HEK293 (cell line): ENCODE measurements at regions not wholly inside any gene's neighbourhood (a gene's known extent, or its start where the extent isn't known, plus 50 kb on each side); places are given as distances from the start of the nearest gene placed in this dataset.

Source experiments
- CTCF ChIA-PET: fragments of 350-600 bp; formaldehyde crosslinking; extraction: SDS; loops from one replicate; lab custom pipeline; 2021; ENCODE audit warnings: antibody characterized with exemption; lab: Yijun Ruan, JAX
- POLR2A ChIA-PET: fragments of 300-600 bp; formaldehyde crosslinking; extraction: SDS; loops from one replicate; lab custom pipeline; 2020; ENCODE audit warnings: antibody characterized with exemption, inconsistent platforms; lab: Yijun Ruan, JAX
- H3K27ac ChIP-seq: fragments of 200-500 bp; sonication (Bioruptor generic); 2 replicates; pipeline ENCODE4 v1.5.1; 2014; ENCODE audit warnings: low read depth, low read length, control low read depth, inconsistent platforms; ENCODE audit errors: extremely low read depth
- H3K36me3 ChIP-seq, 2 experiments: fragments of 200-500 bp in 1 of 2; sonication (Bioruptor generic) in 1 of 2; 1 replicate in 1 of 2; 2 replicates in 1 of 2; pipeline ENCODE4 v1.5.1; 2014 to 2017; ENCODE audit warnings: inconsistent platforms in 2 of 2, low read length in 2 of 2; ENCODE audit not compliant: control insufficient read depth in 2 of 2, insufficient read depth in 1 of 2
- H3K4me1 ChIP-seq: fragments of 200-500 bp; sonication (Bioruptor generic); 2 replicates; pipeline ENCODE4 v1.5.1; 2014; ENCODE audit warnings: mild to moderate bottlenecking, low read length, inconsistent platforms; ENCODE audit not compliant: control insufficient read depth, insufficient read depth
- H3K4me3 ChIP-seq: 2 replicates; pipeline ENCODE4 v1.5.1; 2011; ENCODE audit warnings: low read depth, mild to moderate bottlenecking, control low read depth, low read length, moderate library complexity
- H3K9me3 ChIP-seq: fragments of 200-500 bp; sonication (Bioruptor generic); 2 replicates; pipeline ENCODE4 v1.5.1; 2014; ENCODE audit warnings: low read depth, low read length, inconsistent platforms; ENCODE audit not compliant: control insufficient read depth, insufficient read depth
- GLI2 ChIP-seq: fragments of 450-650 bp; formaldehyde crosslinking; IDR thresholded peaks from 2 replicates; pipeline ENCODE4; 2017; ENCODE audit warnings: missing biosample characterization, missing genetic modification characterization, low read depth, borderline replicate concordance
- HOXD13 ChIP-seq: sonication (generic); formaldehyde crosslinking; IDR thresholded peaks from 2 replicates; pipeline ENCODE4 v1.8.0; 2022; ENCODE audit warnings: missing genetic modification reagents, borderline replicate concordance
- MYNN ChIP-seq: fragments of 450-650 bp; formaldehyde crosslinking; IDR thresholded peaks from 2 replicates; pipeline ENCODE4 v1.5.1; 2016; ENCODE audit warnings: missing biosample characterization, missing genetic modification characterization, borderline replicate concordance
- REPIN1 ChIP-seq: fragments of 450-650 bp; formaldehyde crosslinking; IDR thresholded peaks from 2 replicates; pipeline ENCODE4 v1.5.1; 2017; ENCODE audit warnings: missing biosample characterization, missing genetic modification characterization, low read depth
- SP3 ChIP-seq: fragments of 450-650 bp; formaldehyde crosslinking; IDR thresholded peaks from 2 replicates; pipeline ENCODE4 v1.5.1; 2016; ENCODE audit warnings: missing biosample characterization, missing genetic modification characterization
- ZBTB21 ChIP-seq: fragments of 450-650 bp; formaldehyde crosslinking; IDR thresholded peaks from 2 replicates; pipeline ENCODE4 v1.5.1; 2017; ENCODE audit warnings: missing biosample characterization, missing genetic modification characterization
- ZBTB48 ChIP-seq: fragments of 450-650 bp; formaldehyde crosslinking; IDR thresholded peaks from 2 replicates; pipeline ENCODE4 v1.5.1; 2016; ENCODE audit warnings: missing biosample characterization, missing genetic modification characterization
- ZFP37 ChIP-seq: fragments of 450-650 bp; formaldehyde crosslinking; IDR thresholded peaks from 2 replicates; pipeline ENCODE4 v1.5.1; 2016; ENCODE audit warnings: missing biosample characterization, missing genetic modification characterization
- ZFP69B ChIP-seq: fragments of 450-650 bp; formaldehyde crosslinking; IDR thresholded peaks from 2 replicates; pipeline ENCODE4 v1.5.1; 2016; ENCODE audit warnings: missing biosample characterization, missing genetic modification characterization
- ZNF146 ChIP-seq: fragments of 450-650 bp; formaldehyde crosslinking; IDR thresholded peaks from 2 replicates; pipeline ENCODE4 v1.5.1; 2016; ENCODE audit warnings: missing biosample characterization, missing genetic modification characterization
- ZNF174 ChIP-seq: fragments of 450-650 bp; formaldehyde crosslinking; IDR thresholded peaks from 2 replicates; pipeline ENCODE4 v1.5.0; 2017; ENCODE audit warnings: missing biosample characterization, mild to moderate bottlenecking, missing genetic modification characterization
- ZNF223 ChIP-seq: fragments of 450-650 bp; formaldehyde crosslinking; IDR thresholded peaks from 2 replicates; pipeline ENCODE4 v1.5.1; 2016; ENCODE audit warnings: missing biosample characterization, missing genetic modification characterization
- ZNF23 ChIP-seq: fragments of 450-650 bp; formaldehyde crosslinking; IDR thresholded peaks from 2 replicates; pipeline ENCODE4 v1.5.1; 2016; ENCODE audit warnings: missing biosample characterization, missing genetic modification characterization, borderline replicate concordance
- ZNF555 ChIP-seq: fragments of 450-650 bp; formaldehyde crosslinking; conservative IDR thresholded peaks from 2 replicates; pipeline ENCODE4 v1.5.1; 2017; ENCODE audit warnings: missing biosample characterization, mild to moderate bottlenecking, missing genetic modification characterization, inconsistent platforms
- ZNF600 ChIP-seq: fragments of 450-650 bp; formaldehyde crosslinking; IDR thresholded peaks from 2 replicates; pipeline ENCODE4 v1.5.1; 2016; ENCODE audit warnings: missing biosample characterization, missing genetic modification characterization
- ZNF621 ChIP-seq: fragments of 450-650 bp; formaldehyde crosslinking; IDR thresholded peaks from 2 replicates; pipeline ENCODE4 v1.5.1; 2017; ENCODE audit warnings: missing biosample characterization, missing genetic modification characterization
- ZNF747 ChIP-seq: fragments of 450-650 bp; formaldehyde crosslinking; IDR thresholded peaks from 2 replicates; pipeline ENCODE4 v1.5.1; 2016; ENCODE audit warnings: missing biosample characterization, missing genetic modification characterization
- ZNF791 ChIP-seq: fragments of 450-650 bp; formaldehyde crosslinking; IDR thresholded peaks from 2 replicates; pipeline ENCODE4 v1.5.1; 2016; ENCODE audit warnings: missing biosample characterization, missing genetic modification characterization
- TF ChIP-seq, protein P1 (sequence below): fragments of 450-650 bp; formaldehyde crosslinking; IDR thresholded peaks from 2 replicates; pipeline ENCODE4 v1.5.1; 2016; ENCODE audit warnings: missing biosample characterization, missing genetic modification characterization, low read depth
- TF ChIP-seq, protein P2 (sequence below): fragments of 450-650 bp; formaldehyde crosslinking; IDR thresholded peaks from 2 replicates; pipeline ENCODE4 v1.5.1; 2016; ENCODE audit warnings: missing biosample characterization, missing genetic modification characterization
- TF ChIP-seq, protein P3 (sequence below): fragments of 450-650 bp; formaldehyde crosslinking; IDR thresholded peaks from 2 replicates; pipeline ENCODE4 v1.5.1; 2016; ENCODE audit warnings: missing biosample characterization, missing genetic modification characterization
- TF ChIP-seq, protein P4 (sequence below): fragments of 450-650 bp; formaldehyde crosslinking; IDR thresholded peaks from 2 replicates; pipeline ENCODE4 v1.5.1; 2016; ENCODE audit warnings: missing biosample characterization, missing genetic modification characterization

DNA sequence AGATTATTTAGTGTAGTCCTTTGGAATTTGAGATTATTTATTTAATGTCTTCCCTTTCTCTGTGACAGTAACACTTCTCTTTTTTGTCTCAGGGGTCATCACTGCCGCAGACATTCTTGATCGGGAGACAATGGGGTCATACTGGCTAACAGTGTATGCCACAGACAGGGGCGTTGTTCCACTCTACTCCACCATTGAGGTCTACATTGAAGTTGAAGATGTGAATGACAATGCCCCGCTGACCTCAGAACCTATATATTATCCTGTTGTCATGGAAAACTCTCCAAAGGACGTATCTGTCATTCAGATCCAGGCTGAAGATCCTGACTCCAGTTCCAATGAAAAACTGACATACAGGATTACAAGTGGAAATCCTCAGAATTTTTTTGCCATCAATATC lies 299.9 kb downstream of the FAT3 start:
- H3K4me1 ChIP-seq, result no peaks in the 10 kb centered on the region
- no peak overlapping the region for H3K27ac ChIP-seq
- no peaks in the 10 kb centered on the region for H3K36me3 ChIP-seq
- ChIA-PET CTCF (no interaction called here), POLR2A (no interaction called here)
- TF ChIP-seq ZNF146 (tag by site-specific recombination) (no peak), ZNF747 (tag by site-specific recombination) (no peak), ZNF621 (tag by site-specific recombination) (no peak), ZNF555 (tag by site-specific recombination) (no peak)
- TF ChIP-seq, protein P1, sequence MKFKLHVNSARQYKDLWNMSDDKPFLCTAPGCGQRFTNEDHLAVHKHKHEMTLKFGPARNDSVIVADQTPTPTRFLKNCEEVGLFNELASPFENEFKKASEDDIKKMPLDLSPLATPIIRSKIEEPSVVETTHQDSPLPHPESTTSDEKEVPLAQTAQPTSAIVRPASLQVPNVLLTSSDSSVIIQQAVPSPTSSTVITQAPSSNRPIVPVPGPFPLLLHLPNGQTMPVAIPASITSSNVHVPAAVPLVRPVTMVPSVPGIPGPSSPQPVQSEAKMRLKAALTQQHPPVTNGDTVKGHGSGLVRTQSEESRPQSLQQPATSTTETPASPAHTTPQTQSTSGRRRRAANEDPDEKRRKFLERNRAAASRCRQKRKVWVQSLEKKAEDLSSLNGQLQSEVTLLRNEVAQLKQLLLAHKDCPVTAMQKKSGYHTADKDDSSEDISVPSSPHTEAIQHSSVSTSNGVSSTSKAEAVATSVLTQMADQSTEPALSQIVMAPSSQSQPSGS (tag by site-specific recombination), result no peak
- H3K4me3 ChIP-seq, result no peak overlapping the region
- H3K9me3 ChIP-seq, result no peaks in the 10 kb centered on the region

DNA sequence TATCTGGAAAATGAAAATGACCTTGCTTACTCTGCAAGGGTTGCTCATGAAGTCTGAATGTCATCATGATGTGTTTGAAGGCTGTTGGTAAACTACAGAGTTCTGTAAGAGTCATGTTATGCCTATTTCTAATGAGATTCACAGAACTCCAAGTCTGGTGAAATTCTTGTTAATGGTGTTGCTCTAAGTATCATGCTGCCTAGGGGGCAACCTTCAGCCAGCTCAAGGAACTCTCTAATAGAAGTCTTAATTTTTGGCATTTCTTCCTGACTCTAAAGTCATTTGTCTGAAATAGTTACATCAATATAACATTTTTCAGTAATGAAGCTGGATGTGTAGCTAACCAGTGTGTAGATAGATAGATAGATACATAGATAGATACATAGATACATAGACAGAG lies 302.8 kb downstream of the FAT3 start:
- TF ChIP-seq HOXD13 (CRISPR knock-in tag), result no peak
- TF ChIP-seq ZBTB48 (tag by site-specific recombination), result no peak
- no peak for TF ChIP-seq SP3 (tag by site-specific recombination)
- TF ChIP-seq ZFP37 (tag by site-specific recombination), result no peak
- TF ChIP-seq ZNF223, result no peak
- TF ChIP-seq, protein P2, sequence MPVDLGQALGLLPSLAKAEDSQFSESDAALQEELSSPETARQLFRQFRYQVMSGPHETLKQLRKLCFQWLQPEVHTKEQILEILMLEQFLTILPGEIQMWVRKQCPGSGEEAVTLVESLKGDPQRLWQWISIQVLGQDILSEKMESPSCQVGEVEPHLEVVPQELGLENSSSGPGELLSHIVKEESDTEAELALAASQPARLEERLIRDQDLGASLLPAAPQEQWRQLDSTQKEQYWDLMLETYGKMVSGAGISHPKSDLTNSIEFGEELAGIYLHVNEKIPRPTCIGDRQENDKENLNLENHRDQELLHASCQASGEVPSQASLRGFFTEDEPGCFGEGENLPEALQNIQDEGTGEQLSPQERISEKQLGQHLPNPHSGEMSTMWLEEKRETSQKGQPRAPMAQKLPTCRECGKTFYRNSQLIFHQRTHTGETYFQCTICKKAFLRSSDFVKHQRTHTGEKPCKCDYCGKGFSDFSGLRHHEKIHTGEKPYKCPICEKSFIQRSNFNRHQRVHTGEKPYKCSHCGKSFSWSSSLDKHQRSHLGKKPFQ (tag by site-specific recombination), result no peak
- no peak for TF ChIP-seq MYNN (tag by site-specific recombination)
- TF ChIP-seq, protein P3, sequence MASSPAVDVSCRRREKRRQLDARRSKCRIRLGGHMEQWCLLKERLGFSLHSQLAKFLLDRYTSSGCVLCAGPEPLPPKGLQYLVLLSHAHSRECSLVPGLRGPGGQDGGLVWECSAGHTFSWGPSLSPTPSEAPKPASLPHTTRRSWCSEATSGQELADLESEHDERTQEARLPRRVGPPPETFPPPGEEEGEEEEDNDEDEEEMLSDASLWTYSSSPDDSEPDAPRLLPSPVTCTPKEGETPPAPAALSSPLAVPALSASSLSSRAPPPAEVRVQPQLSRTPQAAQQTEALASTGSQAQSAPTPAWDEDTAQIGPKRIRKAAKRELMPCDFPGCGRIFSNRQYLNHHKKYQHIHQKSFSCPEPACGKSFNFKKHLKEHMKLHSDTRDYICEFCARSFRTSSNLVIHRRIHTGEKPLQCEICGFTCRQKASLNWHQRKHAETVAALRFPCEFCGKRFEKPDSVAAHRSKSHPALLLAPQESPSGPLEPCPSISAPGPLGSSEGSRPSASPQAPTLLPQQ (tag by site-specific recombination), result no peak
- no peak for TF ChIP-seq ZNF23 (tag by site-specific recombination)
- TF ChIP-seq, protein P4, sequence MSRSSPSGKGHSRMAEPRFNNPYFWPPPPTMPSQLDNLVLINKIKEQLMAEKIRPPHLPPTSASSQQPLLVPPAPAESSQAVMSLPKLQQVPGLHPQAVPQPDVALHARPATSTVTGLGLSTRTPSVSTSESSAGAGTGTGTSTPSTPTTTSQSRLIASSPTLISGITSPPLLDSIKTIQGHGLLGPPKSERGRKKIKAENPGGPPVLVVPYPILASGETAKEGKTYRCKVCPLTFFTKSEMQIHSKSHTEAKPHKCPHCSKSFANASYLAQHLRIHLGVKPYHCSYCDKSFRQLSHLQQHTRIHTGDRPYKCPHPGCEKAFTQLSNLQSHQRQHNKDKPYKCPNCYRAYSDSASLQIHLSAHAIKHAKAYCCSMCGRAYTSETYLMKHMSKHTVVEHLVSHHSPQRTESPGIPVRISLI (tag by site-specific recombination), result no peak
- TF ChIP-seq ZNF600, result no peak
- TF ChIP-seq, protein P1 (tag by site-specific recombination), result no peak
- TF ChIP-seq ZNF174 (tag by site-specific recombination), result no peak
- no peak for TF ChIP-seq GLI2
- TF ChIP-seq REPIN1, result no peak
- no peak for TF ChIP-seq ZNF791 (tag by site-specific recombination)
- no peak for TF ChIP-seq ZFP69B (tag by site-specific recombination)
- TF ChIP-seq ZBTB21 (tag by site-specific recombination), result no peak
- H3K9me3 ChIP-seq, result no peaks in the 10 kb centered on the region

More for the DNA sequence above, 302.8 kb downstream of the FAT3 start:
- Histone ChIP-seq H3K27ac (no peak overlapping the region), H3K4me1 (no peaks in the 10 kb centered on the region), H3K36me3 (no peaks in the 10 kb centered on the region), H3K4me3 (no peak overlapping the region)
- CTCF ChIA-PET, result interaction anchor here (0.7 to 0.9 kb wide), 2 partner anchors 10 to 359 kb away, joined by 3 to 5 read pairs; no protein-coding TSS in a partner anchor
- POLR2A ChIA-PET, result no interaction called here
